NCI-H1105 (cell line): ENCODE measurements at regions not wholly inside any gene's neighbourhood (a gene's known extent, or its start where the extent isn't known, plus 50 kb on each side); places are given as distances from the start of the nearest gene placed in this dataset.
"Not testable (repeated sequence)": the region's sequence is repeated elsewhere in the genome, so short reads cannot be mapped to it uniquely, and the experiment has no call there.

Experiments used
- DNase-seq: peaks from one replicate; lab custom pipeline; 2025; lab: John Stamatoyannopoulos, UW

DNA sequence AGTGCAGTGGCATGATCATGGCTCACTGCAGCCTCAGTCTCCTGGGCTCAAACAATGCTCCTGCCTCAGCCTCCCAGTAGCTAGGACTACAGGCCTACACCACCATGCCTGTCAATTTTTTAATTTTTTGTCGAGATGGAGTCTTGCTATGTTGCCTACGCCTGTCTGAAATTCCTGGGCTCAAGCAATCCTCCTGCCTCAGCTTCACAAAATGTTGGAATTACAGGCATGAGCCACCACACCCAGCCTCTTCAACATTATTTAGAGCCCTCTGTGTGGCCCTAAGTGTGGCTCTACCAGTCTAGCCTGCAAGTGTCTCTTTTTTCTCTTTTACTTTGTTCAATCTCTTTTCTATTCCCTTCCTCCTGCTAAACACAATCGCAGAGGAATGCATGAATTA, 154.4 kb upstream of the EPB41L4A start:
- no peak for DNase-seq

DNA sequence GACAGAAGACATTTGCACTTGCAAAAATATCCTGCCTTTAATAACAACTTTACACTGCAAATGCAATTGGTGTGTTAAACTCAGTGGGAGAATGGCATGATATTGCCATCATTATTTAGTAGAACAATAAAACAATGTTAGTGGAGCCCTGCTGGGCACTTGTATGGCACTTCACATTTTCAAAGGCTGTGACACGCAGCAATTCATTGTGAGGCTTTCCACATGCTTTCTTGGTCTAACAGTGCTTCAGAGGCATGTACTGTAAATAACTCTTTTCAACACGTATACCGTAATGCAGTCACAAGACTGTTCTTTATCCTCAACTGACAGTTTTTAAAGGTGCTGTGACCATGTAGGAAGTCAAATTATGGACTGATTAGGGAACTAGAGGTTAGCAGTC, 155.5 kb upstream of the EPB41L4A start:
- DNase-seq: no peak

DNA sequence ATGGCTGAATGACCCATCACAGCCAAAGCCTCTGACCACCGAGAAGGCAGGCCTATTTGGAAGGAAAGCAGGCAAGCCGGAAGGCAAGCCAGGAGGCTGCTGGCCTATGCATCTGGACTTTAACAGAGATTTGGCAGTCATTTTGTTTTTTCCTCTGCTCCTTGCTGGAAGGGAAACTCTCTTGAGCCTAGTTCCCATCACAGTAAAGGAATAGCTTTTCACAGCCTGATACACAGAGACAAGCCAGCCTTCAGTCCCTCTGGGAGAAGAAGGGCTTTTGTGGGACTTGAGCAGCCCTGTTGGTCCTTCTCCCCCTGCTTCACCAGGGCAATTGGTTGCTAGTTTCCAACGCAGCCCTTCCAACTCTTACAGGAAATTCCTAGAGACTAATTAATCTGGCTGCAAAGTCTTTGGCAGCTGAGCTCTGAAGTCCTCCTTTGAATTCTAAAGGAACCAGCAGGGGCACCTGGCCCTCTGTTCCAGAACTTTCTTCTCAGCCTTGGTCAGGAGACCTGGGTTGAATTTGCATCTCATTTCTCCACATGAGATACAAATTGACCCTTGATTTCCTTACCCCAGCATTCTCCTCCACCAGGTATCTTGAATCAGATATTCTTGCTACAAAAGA, 157.3 kb upstream of the EPB41L4A start:
- no peak for DNase-seq

DNA sequence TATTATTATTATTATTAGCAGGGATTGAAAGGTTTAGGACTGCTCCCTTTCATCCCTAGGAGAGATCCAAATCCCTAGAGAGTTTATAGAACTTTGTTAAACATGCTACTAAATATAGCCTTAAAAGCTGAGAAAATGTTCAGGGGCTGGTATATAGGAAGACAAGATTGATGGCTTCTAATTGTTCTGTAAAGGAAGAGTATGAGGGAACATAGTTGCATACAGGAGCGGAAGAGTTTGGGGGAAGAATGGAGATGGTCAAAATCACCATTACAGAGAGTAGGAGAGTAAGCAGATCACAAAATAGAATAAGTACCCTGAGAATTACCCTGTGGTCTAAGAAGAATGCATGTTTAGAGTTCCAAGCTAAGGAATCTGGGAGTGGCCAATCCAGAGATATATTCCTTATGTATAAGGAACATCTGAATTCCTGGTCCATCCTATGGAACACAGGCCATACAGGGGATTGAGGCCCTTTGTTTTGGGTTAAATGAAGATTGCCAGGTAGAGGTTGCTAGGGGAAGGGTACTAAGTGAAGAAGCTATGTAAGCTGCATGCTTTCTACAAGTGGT, 158.0 kb upstream of the APC start:
- DNase-seq: no peak

DNA sequence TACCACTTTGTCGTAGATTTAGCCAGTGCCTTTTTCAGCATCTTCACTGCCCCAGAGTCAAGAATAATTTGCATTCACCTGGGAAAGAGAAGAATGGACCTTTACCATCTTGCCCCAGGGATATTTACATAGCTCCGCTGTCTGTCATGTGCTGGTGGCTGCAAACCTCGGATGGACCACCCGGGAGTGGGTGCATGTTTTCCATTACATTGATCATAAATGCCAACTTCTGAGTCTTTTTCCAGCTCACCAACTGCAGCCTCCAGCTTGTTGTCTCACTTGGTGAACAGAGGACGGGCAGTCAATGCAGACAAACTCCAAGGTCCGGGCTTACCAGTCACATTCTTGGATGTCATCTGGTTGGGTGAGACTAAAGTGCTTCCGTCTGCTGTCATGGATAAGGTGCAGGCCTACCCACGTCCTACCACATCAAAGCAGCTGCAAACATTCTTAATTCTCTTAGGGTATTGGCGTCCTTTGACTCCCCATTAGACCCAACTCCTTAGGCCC, 155.8 kb upstream of the APC start:
- no peak for DNase-seq

DNA sequence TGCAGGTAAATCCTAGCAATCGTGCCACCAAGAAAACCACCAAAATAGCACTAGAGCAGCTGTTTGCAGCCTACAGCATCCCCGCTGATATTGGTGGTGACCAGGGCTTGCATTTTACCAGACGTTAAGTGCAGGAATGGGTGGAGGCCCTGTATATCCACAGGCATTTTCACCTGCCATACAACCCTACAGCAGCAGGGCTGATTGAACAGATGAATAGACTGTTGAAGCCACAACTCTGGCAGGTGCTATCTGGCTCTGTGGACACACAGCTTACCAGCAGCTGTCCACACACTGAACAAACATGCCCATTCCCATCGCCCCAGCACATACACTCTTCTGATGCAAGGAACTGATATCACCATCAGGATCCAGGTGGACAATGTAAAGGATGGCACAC, 154.5 kb upstream of the APC start:
- DNase-seq: no peak

DNA sequence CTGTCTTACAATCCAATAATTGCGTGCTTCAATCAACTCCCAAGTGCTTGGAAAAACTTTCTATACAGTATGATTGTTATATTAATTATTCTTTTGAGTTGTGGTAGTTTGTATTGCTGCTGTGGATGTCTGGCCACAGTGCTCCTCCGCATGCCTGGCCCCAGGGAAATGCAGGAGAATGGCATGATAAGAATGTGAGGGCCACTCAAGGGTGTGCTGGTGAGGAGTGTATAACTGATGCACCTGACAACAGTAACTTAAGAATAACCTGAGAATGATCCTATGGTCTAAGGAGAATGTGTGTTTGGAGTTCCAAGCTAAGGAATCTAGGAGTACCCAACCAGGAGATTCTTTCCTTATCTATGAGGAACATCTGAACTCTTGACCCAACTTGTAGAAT, 152.9 kb upstream of the APC start:
- no peak for DNase-seq

DNA sequence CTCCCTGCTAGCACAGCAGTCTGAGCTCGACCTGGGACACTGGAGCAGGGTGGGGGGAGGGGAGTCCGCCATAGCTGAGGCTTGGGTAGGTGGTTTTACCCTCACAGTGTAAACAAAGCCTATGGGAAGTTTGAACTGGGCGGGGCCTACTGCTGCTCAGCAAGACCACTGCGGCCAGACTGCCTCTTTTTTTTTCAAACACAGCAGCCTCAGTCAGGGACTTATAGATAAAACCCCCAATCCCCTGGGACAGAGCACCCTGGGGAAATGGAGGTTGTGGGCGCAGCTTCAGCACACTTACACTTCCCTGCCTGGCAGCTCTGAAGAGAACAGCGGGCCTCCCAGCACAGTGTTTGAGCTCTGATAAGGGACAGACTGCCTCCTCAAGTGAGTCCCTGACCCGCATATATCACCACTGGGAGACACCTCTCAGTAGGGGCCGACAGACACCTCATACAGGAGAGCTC, 151.1 kb upstream of the APC start:
- DNase-seq: no peak

DNA sequence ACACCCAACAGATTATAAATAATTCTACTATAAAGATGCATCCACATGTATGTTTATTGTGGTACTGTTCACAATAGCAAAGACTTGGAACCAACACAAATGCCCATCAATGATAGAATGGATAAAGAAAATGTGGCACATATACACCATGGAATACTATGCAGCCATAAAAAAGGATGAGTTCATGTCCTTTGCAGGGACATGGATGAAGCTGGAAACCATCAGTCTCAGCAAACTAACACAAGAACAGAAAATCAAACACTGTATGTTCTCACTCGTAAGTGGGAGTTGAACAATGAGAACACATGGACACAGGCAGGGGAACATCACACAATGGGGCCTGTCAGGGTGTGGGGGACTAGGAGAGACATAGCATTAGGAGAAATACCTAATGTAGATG, 146.8 kb upstream of the APC start:
- not testable (repeated sequence) for DNase-seq

DNA sequence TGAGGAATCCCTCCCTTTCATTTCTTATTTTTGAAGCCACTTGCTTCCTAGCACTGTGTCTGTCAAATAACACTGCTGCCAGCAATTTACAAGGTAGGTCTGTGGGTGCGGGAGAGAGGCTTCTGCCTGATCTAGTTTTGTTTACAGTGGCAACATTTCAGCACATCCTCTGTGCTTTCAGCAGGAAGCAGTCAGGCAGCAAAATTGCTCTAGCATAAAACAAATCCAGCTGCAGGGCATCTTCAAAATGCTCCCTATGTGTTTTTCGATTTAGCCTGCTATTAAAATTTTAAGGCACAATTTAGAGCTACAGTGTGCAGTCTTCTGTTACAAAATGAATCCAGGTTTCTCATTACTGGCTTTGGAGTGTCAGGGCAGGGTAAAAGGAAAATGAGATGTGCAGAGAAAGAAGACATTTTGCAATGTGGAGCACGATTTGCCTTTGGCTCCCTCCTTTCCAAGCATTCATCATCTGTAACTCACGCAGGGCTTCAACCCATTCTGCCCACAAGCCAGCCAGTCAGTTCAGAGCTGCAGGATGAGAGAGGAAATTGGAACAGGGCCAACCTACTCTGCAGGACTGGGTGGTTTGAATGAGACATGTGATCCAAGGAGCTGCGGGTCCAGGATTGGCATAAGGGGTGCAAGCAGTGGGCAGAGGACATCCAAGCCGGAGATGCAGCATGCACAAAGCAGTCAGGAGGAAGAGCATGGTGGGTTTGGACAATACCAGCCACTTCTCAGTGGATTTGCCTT, 143.4 kb upstream of the APC start:
- DNase-seq: no peak

DNA sequence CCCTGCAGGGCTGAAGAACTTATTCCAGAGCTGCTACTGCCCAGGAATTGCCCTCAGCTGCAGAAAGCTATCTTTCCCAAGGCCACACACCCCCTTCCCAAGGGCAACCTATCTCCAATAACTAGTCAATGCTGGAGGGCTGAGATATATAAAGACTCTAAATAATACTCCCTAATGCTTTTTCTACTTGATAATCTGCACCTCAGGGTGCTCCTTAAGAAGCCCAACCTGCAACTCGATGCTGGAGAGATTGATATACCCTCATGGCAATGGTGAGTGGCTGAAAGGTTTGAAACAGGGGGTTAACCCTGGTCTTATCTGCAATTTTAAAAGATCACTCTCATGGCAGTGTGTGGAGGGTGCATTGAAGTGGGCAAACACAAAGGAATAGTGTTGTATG, 142.7 kb upstream of the APC start:
- DNase-seq: no peak

DNA sequence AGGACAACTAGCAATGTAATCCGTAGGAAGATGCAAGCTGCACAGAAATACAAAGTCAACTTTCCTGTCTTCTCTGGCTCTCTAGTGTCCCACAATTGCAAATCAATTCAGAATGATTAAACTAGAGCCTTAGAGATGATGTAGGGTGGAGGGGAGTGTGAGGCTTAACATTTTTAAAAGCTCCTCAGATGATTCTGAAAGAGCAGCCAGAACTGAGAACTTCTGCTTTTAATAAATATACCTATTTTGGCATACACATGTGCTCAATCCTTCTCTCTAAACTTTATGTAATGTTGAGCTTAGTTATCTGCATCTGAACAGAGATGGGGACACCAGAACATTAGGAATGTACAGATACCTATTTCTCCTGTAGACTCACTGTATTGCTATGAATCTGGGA, 139.9 kb upstream of the APC start:
- DNase-seq: no peak

DNA sequence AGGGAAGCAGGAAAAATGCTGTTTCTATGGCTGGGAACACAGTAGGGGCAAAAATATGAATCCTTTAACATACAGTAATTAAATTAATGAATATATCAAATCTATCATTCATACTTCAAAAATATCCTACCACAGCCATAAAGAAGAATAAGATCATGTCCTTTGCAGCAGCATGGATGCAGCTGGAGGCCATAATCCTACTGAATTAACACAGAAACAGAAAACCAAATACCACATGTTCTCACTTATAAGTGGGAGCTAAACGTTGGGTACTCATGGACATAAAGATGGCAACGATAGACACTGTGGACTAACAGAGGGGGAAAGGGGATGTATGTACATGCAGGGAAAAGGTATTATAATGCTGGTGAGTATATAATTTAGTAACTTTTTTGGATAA, 137.2 kb upstream of the APC start:
- not testable (repeated sequence) for DNase-seq

DNA sequence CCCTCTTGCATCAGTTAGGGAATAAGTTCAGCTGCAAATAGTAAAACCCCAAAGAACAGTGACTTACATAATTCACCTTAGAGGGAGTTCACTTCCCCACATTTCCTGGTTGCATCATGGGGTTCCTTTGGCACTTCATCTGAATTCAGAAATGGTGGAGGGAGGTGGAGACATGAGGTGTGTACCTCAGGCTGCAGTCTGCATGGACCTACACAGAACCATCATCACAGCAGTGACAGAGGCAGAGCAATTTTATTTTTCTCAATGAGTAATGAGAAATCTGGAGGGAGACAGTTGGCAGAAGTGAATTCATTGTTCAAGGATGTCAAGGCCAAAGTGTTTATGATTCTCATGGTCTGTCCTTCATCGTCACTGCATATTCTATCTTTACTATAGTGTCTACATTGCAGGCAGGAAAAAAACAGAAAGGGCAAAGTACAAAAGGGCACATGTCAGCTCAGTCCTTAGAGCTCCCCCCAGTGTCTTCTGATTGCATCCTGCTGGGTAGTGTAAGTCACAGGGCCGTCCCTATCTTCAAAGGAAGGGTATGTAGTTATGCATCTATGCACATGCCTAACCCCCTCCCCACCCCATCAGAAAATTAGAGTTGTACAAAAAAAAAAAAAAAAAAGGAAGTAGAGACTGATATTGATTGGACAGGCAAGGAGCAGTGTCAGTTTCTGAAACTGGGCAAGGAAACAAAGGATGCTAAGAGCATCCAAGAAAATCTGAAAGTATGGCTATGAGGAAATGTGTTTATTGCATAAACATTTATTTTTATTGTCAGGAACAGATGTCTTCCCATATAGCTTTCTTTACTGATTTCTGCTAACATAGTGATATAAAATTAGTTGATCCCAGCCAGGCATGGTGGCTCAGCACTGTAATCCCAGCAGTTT, 132.7 kb upstream of the APC start:
- no peak for DNase-seq

DNA sequence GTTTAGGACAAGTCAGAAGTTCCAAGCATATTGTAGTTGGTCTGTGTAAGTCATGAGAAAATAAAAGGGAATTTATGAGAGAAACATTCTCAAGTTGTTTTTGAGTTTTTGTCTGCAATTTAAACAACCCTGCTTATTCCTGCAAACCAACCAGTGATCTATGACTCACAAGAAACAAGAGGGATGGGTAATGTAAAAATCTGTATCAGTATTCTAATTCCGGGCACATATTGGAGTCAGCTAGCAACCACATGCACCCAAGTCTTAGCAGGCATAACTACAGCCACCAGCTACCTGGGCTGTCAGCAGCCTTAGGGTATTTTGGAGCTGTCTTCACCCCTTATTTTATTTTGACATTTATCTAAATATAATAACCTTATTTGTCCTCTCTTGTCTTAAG, 128.7 kb upstream of the APC start:
- no peak for DNase-seq

DNA sequence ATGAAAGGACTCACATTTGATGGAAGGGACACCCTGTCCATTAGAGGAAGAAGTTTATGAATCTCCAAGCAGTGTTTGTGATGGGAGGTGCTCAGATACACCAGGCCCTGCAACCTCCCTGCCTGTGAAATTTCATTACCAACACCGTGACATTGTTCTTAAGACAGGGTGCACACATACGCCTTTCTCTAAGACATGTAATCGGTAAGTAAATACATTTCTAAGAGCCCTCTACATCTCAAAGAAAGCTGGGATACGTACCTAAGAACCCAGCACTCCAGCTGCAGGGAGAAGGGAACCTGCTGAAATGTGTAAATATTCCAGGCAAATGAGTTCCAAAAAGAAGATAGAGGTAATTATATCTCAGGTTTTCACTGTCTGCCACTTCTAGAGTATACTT, 125.0 kb upstream of the APC start:
- no peak for DNase-seq

DNA sequence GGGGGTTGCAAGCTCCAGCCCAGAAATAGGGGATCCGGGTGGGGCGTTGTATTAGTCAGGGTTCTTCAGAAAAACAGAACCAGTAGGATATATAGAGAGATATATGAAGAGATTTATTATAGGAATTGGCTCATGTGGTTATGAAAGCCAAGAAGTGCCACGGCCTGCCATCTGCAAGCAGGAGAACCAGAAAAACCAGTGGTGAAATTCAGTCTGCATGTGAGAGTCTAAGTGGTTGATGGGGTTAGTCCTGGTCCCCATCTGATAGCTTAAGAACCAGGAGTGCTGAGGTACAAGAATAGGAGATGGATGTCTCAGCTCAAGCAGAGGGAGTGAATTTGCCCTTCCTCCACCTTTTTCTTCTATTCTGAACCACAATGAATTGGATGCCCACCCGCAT, 123.4 kb upstream of the APC start:
- no peak for DNase-seq

DNA sequence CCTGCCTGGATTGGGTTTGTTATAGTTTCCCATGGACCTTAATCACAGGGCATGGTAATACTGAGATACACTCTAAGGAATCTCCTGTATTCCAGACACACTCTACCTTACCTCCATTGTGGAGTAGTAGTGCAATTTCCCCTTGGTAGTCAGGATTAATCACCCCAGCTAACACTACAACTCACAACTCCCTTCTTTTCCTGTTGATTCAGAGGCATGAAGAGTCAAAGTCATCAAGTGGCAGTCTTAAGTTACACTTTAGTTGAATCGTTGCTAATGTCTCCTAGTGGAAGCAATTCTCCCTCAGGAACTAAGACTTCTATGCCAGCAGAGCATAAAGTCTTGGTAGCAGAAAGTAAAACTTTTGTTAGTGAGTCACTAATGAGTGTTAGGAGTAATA, 122.7 kb upstream of the APC start:
- no peak for DNase-seq

DNA sequence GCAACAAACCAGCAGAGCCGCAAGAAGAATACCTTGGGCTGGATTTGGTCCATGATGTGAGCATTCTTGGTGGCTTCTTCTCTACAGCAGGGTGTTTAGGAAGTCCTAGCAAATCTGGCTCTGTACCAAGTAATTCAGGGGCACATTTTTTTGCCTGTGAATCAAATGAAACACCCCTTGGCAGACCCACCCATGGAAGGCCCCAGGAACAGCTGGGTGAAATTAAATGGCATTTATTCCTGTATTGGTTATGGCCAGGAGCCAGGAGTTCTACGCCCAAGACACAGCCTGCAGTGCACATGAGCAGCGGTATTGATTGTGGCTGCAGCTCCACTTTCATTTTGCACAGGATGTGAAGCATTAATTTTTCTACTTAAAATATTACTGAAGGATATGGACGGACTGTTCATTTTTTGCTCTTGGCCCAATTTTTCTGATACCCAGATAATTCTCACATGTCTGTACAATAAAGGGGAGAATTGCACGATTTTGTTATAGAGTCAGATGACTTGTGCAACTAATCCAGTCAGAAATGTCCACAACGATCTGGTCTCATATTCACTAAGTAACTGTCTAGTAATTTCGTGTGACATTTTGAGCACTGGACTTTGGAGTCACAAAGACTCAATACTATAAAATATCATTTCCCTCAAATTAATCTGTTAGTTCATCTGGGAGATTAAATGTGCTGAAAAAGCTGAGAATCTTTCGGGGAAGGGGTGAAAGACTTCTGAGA, 120.7 kb upstream of the APC start:
- DNase-seq: peak; percentile 40

DNA sequence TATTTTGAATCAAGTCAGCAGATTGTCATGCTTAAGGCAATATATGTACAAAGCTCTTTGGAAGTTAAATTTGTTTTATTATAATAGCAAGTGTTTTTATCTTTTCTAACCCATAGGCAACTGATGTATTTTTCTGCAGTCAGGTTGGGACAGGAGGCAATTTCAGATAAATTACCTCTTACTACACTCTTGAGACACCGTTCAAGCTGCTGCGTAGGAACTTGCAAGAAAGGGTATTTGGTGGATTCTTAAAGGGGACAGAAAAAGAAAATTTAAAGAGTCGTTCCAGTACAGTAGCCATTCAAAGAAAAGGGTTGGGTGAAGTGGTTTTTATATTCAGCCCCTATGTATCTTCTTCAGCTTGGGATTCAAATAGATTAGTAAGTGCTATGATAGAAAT, 112.4 kb upstream of the APC start:
- no peak for DNase-seq

DNA sequence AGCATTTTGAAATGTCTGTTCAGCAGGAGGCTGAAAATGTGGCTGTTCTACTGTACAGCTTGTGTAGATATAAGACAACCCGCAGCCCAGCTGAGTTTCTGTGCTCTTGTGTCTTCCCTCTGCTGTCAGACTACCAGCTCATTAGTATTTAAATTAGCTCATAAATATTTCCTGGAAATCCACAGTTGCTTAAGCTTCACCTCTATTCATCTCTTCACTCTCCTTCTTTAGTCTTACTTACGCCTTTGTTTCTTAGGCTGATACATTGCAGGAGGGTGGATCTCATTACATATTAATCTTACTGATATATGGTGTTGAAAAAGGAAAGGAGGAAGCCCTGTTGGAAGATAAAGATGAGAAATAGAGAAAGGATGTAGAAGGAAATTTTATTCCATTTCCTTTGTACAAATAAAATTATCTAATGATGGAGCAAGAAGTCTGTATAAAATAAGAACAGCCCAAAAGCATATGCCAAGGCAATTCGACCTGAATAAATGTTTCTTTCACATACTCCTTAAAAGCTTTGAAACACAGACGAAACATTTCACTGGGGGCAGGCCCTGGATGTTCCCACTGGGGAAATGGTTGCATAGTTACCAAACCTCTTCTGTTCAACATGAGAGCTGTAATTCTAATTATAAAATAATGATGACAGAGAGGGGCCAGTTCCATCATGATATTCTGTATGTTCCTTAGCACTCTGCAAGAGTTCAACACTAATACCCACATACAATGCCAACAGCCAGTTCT, 111.8 kb upstream of the APC start:
- DNase-seq: no peak
